ENCODE measurements at regions not wholly inside any gene's neighbourhood (a gene's known extent, or its start where the extent isn't known, plus 50 kb on each side); places are given as distances from the start of the nearest gene placed in this dataset.

GRCh38 chr13:109645831-109646230 is 140.6 kb downstream of the IRS2 start:
- Histone ChIP-seq H3K14ac (replicated peaks; ENCODE audit: low read depth, low read length) (no peak overlapping the region), H4K5ac (ENCODE audit: low read depth, low read length) (no peak overlapping the region), H3K18ac (ENCODE audit: low read depth, low read length) (no peak overlapping the region), H3K9me3 (ENCODE audit: control insufficient read depth, insufficient read depth, low read length) (peaks cover 5% of the 10 kb centered on the region; the same call in 1 of the 2 replicates), H3K4me3 (ENCODE audit: insufficient read depth, low read depth, low read length) (no peak overlapping the region), H4K8ac (ENCODE audit: low read depth in 2 of 2, low read length in 2 of 2) (no peak overlapping the region), H4K91ac (ENCODE audit: insufficient read depth, low read depth, low read length) (no peak overlapping the region), H3K4ac (ENCODE audit: low read depth, low read length) (no peak overlapping the region), H3K4me1 (ENCODE audit: control insufficient read depth, insufficient read depth, low read length) (no peaks in the 10 kb centered on the region), H4K20me1 (ENCODE audit: insufficient read depth, low read length) (no peaks in the 10 kb centered on the region), H3K36me3 (ENCODE audit: control insufficient read depth, insufficient read depth, low read length) (no peaks in the 10 kb centered on the region), H3K27me3 (ENCODE audit: control insufficient read depth, insufficient read depth, low read length) (no peaks in the 10 kb centered on the region), H3K27ac (ENCODE audit: insufficient read depth, low read length) (no peak overlapping the region), H3K4me2 (ENCODE audit: low read depth, low read length) (no peak overlapping the region), H2AK5ac (ENCODE audit: low read depth, low read length) (no peak overlapping the region), H3K9ac (ENCODE audit: low read depth, low read length) (no peak overlapping the region), H2BK5ac (ENCODE audit: low read depth, low read length, poor library complexity, severe bottlenecking) (no peak overlapping the region), H3K9me1 (ENCODE audit: insufficient read depth, low read length) (no peaks in the 10 kb centered on the region), H2BK120ac (ENCODE audit: low read depth, low read length) (no peak overlapping the region), H3K23ac (ENCODE audit: low read depth, low read length) (no peak overlapping the region), H2BK15ac (ENCODE audit: low read depth, low read length) (no peak overlapping the region), H3K56ac (ENCODE audit: extremely low read depth, insufficient read depth, low read length) (no peak overlapping the region), H2AK9ac (replicated peaks; ENCODE audit: low read depth, low read length, poor library complexity) (no peak overlapping the region), H3K79me1 (ENCODE audit: low read depth in 1 of 2, low read length in 2 of 2) (no peaks in the 10 kb centered on the region), H2AFZ (replicated peaks; ENCODE audit: low read length, poor library complexity) (peak overlapping the region; percentile 33), H2BK20ac (ENCODE audit: low read depth, low read length) (no peak overlapping the region)
- DNase-seq (no peak), ATAC-seq (ENCODE audit: low read depth) (no peak)
- intact Hi-C loops (cut with micrococcal nuclease), result no loop called here
- no peak for TF ChIP-seq MAZ (IDR thresholded peaks at IDR 0.05; ENCODE audit: borderline replicate concordance, low read depth, low read length)
- TF ChIP-seq MXI1 (IDR thresholded peaks at IDR 0.05; ENCODE audit: borderline replicate concordance, low read depth, low read length), result no peak
- no peak for TF ChIP-seq ELK1 (IDR thresholded peaks at IDR 0.05; ENCODE audit: borderline replicate concordance, low read depth, low read length)
- no peak for TF ChIP-seq RCOR1 (IDR thresholded peaks at IDR 0.05; ENCODE audit: insufficient replicate concordance, low read length)
- 93% methylated on average over 2 of the region's 6 CpGs; no CpG with 5 or more reads in 1 of the 2 experiments for WGBS, 2 experiments (ENCODE audit: extremely low coverage in 2 of 2, insufficient read length in 1 of 2)
- POLR2A ChIA-PET (ENCODE audit: unreplicated experiment), result no interaction called here
- in situ Hi-C loops (cut with MboI; ENCODE audit: low sequenced_read_pairs), result no loop called here
- CTCF ChIA-PET, result no interaction called here
- no TSS peak for BruUV-seq (replicated peaks)
- dilution Hi-C loops (cut with HindIII; ENCODE audit: low sequenced_read_pairs, unreplicated experiment), result no loop called here

Data from IMR-90 (cell line).